ENCODE measurements at regions not wholly inside any gene's neighbourhood (a gene's known extent, or its start where the extent isn't known, plus 50 kb on each side); places are given as distances from the start of the nearest gene placed in this dataset.
"Not testable (repeated sequence)": the region's sequence is repeated elsewhere in the genome, so short reads cannot be mapped to it uniquely, and the experiment has no call there.

DNA sequence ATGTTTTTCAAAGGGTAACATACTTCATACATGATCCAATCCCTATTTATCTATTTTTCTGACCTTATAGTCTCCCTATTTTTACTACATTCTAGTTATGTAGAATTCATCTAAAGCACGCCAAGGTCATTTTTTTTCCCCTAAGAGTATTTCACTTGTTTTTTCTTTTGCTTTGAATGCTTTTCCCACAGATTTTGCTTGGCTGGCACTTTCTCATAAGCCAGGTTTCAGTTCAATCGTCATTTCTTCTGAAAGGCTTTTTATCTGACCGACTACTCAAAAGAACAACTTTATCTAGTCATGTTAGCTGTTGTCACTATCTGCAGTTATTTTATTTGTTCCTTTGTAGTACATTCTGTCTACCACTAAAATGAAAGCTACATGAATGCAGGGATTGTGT lies 1274.6 kb downstream of the REEP3 start:
- no peak for DNase-seq

DNA sequence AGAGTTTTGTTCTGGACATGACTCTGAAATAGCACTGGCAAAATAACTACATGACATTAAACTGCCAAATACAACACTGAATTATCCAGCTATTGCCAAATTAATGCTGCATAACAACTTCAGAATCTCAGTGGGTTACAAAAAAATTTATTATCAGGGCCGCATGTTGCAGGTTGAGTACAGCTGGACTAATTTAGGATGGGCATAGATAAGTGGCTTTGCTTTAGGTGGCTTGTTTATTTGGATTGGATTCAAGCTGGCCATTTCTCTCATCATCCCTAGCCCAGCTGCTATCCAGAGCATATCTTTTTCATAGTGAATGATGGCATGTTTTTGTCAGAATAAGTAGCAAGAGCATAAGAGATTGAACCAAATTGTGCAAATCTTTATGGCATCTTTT lies 1277.1 kb downstream of the REEP3 start:
- DNase-seq, result no peak

DNA sequence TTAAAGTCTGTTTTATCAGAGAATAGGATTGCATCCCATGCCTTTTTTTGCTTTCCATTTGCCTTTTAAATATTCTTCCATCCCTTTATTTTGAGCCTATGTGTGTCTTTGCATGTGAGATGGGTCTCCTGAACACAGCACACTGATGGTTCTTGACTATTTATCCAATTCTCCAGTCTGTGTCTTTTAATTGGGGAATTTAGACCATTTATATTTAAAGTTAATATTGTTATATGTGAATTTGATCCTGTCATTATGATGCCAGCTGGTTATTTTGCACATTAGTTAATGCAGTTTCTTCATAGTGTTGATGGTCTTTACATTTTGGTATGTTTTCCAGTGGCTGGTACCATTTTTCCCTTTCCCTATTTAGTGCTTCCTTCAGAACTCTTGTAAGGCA lies 1287.0 kb downstream of the REEP3 start:
- not testable (repeated sequence) for DNase-seq

DNA sequence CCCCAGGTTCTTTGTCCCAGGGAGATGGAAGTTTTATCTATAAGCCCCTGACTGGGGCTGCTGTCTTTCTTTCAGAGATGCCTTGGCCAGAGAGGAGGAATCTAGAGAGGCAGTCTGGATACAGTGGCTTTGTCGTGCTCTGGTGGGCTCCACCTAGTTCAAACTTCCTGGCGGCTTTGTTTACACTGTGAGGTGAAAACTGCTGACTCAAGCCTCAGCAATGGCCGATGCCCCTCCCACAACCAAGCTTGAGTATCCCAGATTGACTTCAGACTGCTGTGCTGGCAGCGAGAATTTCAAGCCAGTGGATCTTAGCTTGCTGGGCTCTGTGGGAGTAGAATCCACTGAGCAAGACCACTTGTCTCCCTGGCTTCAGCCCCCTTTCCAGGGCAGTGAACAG lies 1288.8 kb downstream of the REEP3 start:
- not testable (repeated sequence) for DNase-seq

DNA sequence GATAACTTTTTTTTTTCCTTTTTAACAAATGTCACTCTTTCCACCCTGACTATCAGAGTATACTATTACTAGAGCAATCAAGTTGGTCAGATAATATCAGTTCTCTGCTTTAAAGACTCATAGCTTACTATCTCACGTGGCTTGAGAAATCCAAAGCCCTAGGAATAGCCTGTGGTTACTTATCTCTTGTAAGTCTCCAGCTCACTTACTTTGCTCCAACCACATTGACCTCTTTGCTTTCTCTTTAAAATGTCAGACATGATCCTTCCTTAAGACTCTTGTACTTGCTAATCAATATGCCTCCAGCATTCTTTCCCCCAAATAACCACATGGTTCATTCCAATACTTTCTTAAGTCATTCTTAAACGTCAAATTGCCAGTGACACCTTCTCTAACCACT lies 1292.2 kb downstream of the REEP3 start:
- DNase-seq, result no peak

DNA sequence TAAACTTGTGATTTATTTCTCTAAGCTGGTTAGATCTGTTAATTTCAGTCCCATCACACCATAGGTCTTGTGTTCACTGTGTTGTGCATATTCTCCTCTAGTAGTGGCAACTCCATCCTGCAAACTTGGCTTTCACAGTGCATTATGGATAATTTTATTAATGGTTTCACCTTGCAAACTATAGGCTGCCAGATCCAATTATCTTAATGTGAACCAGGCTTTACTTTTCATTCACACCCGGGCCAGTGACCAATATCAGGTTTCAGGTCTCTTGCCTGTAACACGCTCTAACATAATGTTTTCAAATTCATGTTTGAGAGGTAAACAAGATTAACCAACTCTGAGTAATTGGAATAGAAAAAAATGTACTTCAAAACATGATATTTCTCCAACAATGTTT lies 1293.0 kb downstream of the REEP3 start:
- no peak for DNase-seq

DNA sequence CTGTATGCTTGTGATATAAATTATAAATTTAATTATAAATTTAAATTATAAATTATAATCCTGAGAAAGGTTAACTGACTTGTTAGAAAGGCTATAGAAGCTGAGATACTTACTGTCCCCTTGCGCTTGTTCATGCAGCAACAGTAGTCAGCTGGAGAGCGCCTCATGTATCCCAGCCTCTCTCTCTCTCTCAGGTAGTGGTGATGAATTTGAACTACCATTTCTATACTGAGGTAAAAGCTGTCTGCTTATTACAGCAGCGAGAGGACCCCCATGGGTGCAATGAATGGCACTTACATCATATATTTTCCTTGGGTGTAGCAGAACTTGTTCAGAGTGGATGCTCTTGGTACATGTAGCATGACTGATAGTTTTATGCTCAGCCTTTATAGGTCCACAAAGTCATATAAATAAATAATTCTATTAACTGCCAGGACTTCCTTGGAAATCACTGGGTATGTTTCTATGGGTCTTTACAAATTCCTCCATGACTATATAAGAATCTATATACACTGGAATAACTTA lies 1308.7 kb downstream of the REEP3 start:
- no peak for DNase-seq

DNA sequence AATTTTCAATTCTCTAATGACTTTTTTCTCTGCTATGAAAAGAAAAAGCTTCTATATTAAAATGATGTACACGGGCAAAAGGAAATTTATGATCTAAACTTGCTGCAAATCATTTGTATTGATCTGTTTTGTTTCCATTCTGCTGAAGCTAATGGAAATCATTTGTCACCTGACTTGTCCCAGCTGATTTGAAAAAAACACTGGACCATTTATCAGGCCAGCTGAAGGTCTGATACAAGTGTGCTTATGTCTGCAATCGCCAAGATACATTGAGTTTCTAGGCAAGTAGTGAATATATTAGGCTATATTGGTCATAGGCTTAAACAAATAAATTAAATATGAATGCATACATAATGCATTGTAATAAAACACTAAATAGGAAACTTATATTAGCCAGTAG lies 1309.7 kb downstream of the REEP3 start:
- no peak for DNase-seq

DNA sequence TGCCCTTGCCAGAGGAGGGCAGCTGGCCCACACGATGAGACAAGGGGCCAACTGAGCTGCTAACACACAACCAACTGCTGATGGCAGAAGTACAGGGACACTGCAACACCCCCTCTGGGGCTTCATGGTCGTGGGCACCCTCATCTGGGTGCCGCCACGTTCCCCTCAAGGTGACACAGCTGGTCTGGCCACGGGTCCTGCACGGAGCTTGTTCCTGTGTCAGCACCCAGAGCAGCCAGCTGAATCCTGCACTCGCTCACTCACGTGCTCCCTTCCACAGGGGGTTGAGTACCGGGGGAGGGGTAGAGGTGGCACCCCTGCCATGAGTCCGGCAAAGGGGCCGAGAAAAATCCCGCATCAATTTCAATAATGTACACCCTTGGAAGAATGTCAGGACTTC lies 1319.1 kb downstream of the REEP3 start:
- no peak for DNase-seq

DNA sequence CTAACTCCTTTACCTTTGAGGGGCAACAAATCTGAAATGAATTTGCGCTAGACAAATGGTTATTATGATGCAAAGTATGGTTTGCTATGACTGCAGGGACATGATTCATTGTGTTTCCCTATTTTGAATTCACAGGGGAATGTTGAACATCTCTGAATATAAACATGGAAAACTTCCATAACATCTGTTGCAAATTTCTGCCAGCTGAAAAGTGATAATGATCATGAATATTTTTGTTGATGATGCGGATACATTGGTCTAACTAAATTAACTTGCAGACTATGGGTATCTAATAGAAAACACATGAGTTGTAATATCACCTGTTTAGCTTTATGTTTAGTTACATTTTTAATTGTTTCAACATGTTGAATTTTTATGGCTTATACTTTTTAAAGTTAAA lies 1325.5 kb downstream of the REEP3 start:
- no peak for DNase-seq

DNA sequence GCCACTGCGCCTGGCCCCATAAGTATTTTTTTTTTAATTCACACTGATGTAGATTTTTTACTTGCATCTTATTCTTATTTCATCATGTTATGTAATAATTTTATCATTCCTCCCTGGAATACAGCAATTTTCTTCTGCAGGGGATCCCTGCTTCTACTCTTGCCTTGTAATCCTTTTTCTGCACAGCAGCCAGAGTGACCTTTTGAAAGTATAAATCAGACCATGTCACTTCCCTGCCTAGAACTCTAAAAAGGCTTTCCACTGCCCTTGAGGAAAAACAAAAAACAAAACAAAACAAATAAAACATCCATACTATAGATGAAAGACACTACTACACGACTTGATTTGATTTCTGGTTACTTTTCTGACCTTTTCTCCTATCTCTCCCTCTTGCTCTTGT lies 1334.7 kb downstream of the REEP3 start:
- no peak for DNase-seq

DNA sequence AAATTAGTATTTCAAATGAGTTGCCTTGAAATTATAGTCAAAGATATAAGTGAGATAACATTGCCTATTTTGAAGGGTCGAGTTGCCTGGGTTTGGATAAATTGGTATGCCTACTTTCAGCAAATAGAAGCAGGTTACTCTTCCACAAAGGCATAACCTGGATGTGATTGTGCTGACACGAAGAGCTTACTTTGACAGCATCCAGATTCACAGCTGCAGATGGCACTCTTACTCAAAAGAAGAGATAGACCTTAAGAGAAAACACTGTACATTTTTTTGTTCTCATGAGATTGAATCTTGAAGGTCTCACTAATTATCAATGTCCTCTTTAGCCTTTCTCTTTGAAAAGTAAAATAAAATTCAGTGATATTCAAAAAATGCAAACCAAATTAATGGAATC lies 1338.7 kb downstream of the REEP3 start:
- DNase-seq, result no peak

DNA sequence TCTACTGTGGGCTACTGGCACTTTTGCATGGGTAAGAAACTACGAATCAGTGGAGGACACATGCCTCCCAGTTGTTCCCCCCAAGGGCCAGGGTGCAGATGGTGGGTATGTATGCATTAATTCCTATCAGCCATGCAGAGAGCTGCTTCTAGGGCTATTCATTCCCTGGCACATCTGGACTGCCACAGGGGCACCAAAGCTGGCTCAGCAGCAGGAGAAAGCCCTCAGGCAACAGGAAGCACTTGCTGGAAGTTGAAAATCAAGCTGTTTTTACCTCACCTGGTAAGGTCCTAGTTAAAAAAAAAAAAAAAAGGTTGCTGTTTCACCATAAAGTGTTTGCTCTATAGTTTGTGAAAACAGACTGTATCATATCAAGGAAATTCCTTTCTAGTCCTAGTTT lies 1342.6 kb downstream of the REEP3 start:
- no peak for DNase-seq

DNA sequence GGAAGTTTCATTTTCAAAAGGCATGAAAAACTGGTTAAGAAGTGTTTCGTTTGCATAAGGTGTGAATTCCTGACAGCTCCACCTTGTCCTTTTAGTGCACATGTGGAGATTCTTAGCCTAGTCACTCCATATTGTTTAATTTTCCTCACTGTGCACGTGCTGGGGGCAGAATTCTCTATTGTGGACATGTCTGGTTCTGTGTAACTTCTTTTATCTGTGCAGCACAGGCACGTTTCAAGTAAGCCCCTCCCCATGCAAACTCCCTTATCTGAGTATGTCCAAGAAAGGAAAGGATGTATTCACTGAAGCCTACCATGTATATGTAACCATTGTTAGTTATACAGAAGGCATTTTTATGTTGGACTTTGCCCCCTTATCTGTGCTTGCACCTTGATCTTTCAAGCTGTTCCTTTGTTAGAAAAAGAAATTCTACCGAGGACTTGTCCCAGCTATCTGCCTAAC lies 1346.3 kb downstream of the REEP3 start:
- no peak for DNase-seq

DNA sequence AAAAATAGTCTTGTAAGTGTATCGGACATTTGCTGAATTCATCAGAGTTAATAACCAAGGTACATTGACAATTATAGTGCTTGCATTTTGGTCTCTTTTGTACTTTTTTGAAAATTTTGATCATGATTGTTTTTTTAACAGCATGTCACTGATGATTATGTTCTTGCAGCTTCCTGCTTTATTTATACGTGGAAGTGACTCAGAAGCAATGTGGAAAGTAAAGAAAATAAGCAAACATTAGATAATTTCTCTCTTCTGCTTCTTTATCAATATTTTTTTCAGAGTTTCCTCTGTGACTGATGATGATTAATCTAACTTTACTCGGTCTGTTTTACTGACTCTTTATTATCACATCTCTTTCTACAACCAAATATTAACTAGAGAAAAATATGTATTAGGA lies 1351.9 kb downstream of the REEP3 start:
- DNase-seq, result no peak

DNA sequence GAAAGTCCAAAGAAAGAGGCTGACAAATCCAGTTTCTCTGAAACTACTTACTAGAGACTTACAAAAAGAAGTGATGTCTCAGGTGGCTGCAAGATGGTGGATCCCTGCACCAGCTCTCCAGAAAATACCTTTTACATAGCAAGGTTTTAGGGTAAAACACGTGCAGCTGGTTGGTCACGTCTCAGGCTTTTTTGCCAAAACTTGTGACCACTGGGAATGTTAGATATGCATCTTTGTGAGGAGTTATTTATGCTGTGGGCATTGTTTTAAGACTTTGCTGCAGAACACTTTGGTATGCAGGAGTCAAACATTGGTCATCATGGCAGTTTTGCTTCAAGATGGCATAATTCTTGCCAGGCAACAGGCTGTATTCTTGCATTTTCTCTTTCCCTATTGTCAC lies 1352.8 kb downstream of the REEP3 start:
- no peak for DNase-seq

DNA sequence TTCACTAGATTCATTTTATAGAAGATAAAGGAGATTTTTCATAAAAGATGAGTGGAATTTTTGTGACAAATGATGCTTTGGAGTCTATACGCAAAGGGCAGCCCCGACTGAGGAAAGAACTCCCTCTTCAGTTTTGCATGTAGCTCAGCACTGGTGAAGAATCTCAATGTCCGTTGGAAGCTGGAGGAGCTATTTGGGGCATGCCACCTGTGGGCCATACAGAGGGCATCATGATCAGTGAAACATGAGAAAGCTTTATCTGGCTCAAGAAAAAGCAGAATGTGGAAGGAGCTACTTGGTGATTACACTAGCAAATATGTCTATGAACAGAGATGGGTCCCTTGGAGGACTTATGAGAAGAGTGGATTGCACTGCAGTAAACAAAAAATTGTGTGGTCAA lies 1359.3 kb downstream of the REEP3 start:
- no peak for DNase-seq

DNA sequence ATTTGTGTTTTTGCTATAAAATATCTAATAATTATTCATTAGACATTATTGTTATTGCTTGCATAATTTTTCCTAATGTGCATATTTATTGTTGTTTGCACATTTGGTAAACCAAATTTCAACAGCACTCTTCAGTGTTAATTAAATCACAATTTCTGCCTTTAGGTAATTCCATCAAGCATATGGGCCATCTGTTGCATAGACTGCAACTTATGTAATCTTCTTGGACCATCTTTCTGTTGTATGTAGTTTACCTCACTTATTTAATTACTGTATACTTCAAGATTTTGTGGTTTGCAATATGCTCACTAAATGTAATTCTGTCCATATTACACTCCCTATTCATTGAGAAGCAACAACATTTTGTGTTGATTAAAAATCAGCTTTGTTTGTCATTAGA lies 1360.1 kb downstream of the REEP3 start:
- DNase-seq, result no peak

DNA sequence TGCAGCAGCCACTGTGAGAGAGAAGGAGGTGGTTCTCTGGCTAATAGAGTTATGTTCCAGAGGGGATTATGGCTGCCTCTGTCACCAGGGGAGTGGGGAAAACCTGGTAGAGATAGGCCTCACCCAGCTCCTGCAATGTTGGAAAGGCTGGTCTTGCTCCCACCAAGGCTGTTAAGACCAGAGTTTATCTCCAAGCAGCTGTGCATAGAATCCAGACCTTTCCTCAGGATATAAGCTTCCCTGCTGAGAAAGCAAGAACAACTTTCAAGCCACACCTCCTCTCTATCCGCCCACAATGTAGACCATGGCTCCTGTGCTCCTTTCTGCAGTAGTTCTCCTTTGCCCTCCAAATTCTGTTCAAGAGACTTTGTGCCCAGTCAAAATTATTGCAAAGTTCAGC lies 1375.4 kb downstream of the REEP3 start:
- no peak for DNase-seq

DNA sequence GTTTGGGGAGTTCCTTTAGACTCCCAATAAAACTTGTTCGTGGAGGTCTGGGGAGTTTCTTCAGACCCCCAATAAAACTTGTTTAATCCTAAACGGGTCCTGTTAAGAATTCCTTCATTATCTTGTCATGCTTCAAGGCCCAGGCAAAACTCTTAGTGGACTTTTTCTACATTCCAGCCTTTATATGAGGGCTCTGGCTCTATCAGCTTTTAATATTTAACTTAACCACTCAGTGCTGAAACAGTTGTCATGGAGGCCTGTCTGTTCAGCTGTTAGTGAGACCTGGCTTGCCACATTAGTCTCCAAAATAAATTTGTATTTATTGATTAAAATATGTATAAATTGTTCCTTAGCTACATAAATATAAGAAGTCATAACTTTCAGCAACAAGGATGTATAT lies 1385.1 kb downstream of the REEP3 start:
- DNase-seq, result not testable (repeated sequence)

DNA sequence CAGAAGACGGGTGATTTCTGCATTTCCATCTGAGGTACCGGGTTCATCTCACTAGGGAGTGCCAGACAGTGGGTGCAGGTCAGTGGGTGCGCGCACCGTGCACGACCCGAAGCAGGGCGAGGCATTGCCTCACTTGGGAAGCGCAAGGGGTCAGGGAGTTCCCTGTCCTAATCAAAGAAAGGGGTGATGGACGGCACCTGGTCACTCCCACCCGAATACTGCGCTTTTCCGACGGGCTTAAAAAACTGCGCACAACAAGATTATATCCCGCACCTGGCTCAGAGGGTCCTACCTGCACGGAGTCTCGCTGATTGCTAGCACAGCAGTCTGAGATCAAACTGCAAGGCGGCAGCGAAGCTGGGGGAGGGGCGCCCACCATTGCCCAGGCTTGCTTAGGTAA lies 1403.1 kb downstream of the REEP3 start:
- DNase-seq, result not testable (repeated sequence)

DNA sequence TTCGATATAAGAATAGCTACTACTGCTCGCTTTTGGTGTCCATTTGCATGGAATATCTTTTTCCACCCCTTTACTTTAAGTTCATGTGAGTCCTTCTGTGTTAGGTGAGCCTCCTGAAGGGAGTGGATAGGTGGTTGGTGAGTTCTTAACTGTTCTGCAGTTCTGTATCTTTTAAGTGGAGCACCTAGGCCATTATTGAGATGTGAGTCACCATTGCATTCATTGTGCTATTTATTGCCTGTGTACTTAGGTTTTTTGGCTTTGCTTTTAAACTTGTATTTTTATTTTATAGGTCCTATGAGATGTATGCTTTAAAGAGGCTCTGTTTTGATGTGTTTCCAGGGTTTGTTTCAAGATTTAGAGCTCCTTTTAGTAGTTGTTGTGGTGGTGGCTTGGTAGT lies 1430.8 kb downstream of the REEP3 start:
- no peak for DNase-seq

DNA sequence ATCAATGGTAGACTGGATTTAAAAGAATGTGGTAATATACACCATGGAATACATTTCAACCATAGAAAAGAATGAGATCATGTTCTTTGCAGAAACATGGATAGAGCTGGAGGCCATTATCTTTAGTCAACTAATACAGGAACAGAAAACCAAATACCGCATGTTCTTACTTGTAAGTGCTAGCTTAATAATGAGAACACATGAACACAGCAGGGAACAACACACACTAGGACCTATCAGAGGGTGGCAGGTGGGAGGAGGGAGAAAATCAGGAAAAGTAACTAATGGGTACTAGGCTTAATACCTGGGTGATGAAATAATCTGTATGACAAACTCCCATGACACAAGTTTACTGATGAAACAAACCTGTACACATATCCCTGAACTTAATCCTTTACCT lies 1435.2 kb downstream of the REEP3 start:
- no peak for DNase-seq

DNA sequence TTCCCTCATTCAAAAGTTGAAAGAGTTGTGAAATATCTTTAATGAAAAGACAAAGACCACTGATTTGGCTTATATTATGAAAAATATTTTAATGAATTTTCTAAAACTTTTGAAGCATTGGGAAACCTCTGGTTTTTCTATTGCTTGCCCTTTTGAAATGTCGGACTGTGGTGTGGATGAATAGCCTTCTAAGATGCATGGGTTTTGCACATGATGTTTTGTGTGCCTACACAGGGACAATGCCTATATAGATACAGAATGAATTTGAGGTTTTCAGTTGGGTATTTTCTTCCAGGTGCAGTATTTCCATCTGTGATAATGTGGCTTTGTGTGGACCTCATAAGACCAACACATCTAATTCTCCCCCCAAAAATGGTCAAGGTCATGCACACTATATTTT lies 1437.9 kb downstream of the REEP3 start:
- DNase-seq, result no peak

DNA sequence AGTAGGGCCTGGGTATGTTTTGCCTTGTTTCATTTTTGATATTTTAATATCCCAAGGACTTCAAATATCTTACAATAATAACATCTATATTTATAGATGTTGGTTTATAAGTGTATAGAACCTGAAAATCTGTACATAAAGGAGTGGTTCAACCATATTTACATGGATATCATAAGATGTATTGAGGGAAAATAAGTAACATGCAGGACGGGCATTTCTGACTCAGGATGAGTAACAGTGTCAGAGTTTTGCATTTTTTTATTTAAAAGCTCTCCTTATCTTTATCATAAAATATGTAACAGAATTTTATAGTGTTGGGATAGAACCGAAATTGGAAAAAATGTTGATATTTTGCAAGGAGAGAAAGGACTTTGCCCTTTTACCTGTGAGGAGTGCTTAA lies 1438.7 kb downstream of the REEP3 start:
- no peak for DNase-seq

DNA sequence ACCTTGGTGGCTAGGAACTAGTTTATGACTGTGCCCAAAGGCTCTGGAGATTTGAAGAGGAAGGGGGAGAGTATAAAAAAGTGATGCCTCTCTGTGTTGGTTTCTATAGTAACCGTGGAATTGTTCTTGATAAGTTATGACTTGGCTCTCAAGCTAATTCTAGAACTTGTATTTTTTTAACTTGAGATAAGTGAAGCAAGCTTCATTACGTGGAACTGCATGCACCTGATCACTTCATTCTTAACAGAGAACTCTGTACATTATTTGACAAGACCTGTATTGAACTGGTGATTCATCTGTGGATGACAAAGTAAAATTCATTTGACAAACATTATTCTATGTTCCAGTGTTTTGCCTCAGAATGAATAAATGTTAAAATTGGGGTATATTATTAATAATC lies 1452.2 kb downstream of the REEP3 start:
- DNase-seq, result no peak
